H9 (cell line): ENCODE measurements at regions not wholly inside any gene's neighbourhood (a gene's known extent, or its start where the extent isn't known, plus 50 kb on each side); places are given as distances from the start of the nearest gene placed in this dataset.

Experiments
- DNase-seq: peaks from one replicate; pipeline ENCODE4 v3.0.0-alpha.2; 2017
- H2AFZ ChIP-seq: one replicate; pipeline ENCODE4 v1.6.1; 2013; ENCODE audit warnings: mild to moderate bottlenecking, low read length, control low read depth, moderate library complexity
- H2AK5ac ChIP-seq: 2 replicates; pipeline ENCODE4 v1.6.1; 2013; ENCODE audit warnings: low read length, control low read depth, mixed read lengths; ENCODE audit not compliant: insufficient read length
- H2BK120ac ChIP-seq: one replicate; pipeline ENCODE4 v1.6.1; 2013; ENCODE audit warnings: low read depth, mild to moderate bottlenecking, low read length, control low read depth, inconsistent platforms; ENCODE audit not compliant: poor library complexity, severe bottlenecking
- H2BK12ac ChIP-seq: 2 replicates; pipeline ENCODE4 v1.6.1; 2013; ENCODE audit warnings: low read length, control low read depth, mixed read lengths, low read depth; ENCODE audit not compliant: insufficient read length
- H2BK15ac ChIP-seq: 2 replicates; pipeline ENCODE4 v1.6.1; 2013; ENCODE audit warnings: low read depth, low read length, control low read depth
- H2BK20ac ChIP-seq: one replicate; pipeline ENCODE4 v1.6.1; 2013; ENCODE audit warnings: low read depth, mild to moderate bottlenecking, low read length, control low read depth, inconsistent platforms; ENCODE audit not compliant: poor library complexity, severe bottlenecking
- H2BK5ac ChIP-seq: 2 replicates; pipeline ENCODE4 v1.6.1; 2013; ENCODE audit warnings: low read length, control low read depth, mixed read lengths; ENCODE audit not compliant: insufficient read length
- H3K14ac ChIP-seq: 2 replicates; pipeline ENCODE4 v1.6.1; 2013; ENCODE audit warnings: low read length, control low read depth; ENCODE audit not compliant: insufficient read depth
- H3K18ac ChIP-seq: 2 replicates; pipeline ENCODE4 v1.6.1; 2013; ENCODE audit warnings: low read depth, mild to moderate bottlenecking, mixed read lengths, low read length, control low read depth; ENCODE audit not compliant: insufficient read length
- H3K23ac ChIP-seq: 2 replicates; pipeline ENCODE4 v1.6.1; 2013; ENCODE audit warnings: low read length, control low read depth, mixed read lengths, low read depth; ENCODE audit not compliant: insufficient read length
- H3K23me2 ChIP-seq: 2 replicates; pipeline ENCODE4 v1.6.1; 2013; ENCODE audit warnings: low read depth, mild to moderate bottlenecking, mixed read lengths, low read length, control low read depth; ENCODE audit not compliant: insufficient read length, poor library complexity, severe bottlenecking
- H3K27ac ChIP-seq: 2 replicates; pipeline ENCODE4 v1.5.1; 2013; ENCODE audit warnings: low read length, control low read depth, mixed read lengths, low read depth; ENCODE audit not compliant: insufficient read length
- H3K27me3 ChIP-seq: 2 replicates; pipeline ENCODE4 v1.6.1; 2013; ENCODE audit warnings: low read length, control low read depth, inconsistent platforms; ENCODE audit not compliant: insufficient read depth
- H3K4ac ChIP-seq: 2 replicates; pipeline ENCODE4 v1.6.1; 2013; ENCODE audit warnings: low read depth, mild to moderate bottlenecking, control low read depth, inconsistent platforms, low read length, moderate library complexity
- H3K4me1 ChIP-seq: 2 replicates; pipeline ENCODE4 v1.6.1; 2013; ENCODE audit warnings: low read length, control low read depth, inconsistent platforms; ENCODE audit not compliant: insufficient read depth
- H3K4me2 ChIP-seq: 2 replicates; pipeline ENCODE4 v1.6.1; 2013; ENCODE audit warnings: low read length, control low read depth, mixed read lengths; ENCODE audit not compliant: insufficient read length, insufficient read depth
- H3K56ac ChIP-seq: 2 replicates; pipeline ENCODE4 v1.6.1; 2013; ENCODE audit warnings: low read depth, mild to moderate bottlenecking, mixed read lengths, low read length, control low read depth; ENCODE audit not compliant: insufficient read length
- H3K79me1 ChIP-seq: 2 replicates; pipeline ENCODE4 v1.6.1; 2013; ENCODE audit warnings: low read depth, mild to moderate bottlenecking, moderate library complexity, low read length, control low read depth, inconsistent platforms; ENCODE audit not compliant: insufficient read depth, poor library complexity, severe bottlenecking
- H3K79me2 ChIP-seq: 2 replicates; pipeline ENCODE4 v1.6.1; 2013; ENCODE audit warnings: low read length, control low read depth, inconsistent platforms; ENCODE audit not compliant: insufficient read depth
- H3K9ac ChIP-seq: 2 replicates; pipeline ENCODE4 v1.6.1; 2013; ENCODE audit warnings: low read length, control low read depth, mixed read lengths; ENCODE audit not compliant: insufficient read length; ENCODE audit errors: extremely low read depth
- H3K9me3 ChIP-seq: one replicate; pipeline ENCODE4 v1.6.1; 2013; ENCODE audit warnings: low read depth, low read length, inconsistent platforms; ENCODE audit not compliant: control insufficient read depth
- H3T11ph ChIP-seq: one replicate; pipeline ENCODE4 v1.6.1; 2013; ENCODE audit warnings: mild to moderate bottlenecking, low read length, control low read depth, inconsistent platforms
- H4K20me1 ChIP-seq: one replicate; pipeline ENCODE4 v1.6.1; 2013; ENCODE audit not compliant: control insufficient read depth, insufficient read length, insufficient read depth
- H4K5ac ChIP-seq: 2 replicates; pipeline ENCODE4 v1.6.1; 2013; ENCODE audit warnings: low read depth, mild to moderate bottlenecking, mixed read lengths, low read length, control low read depth; ENCODE audit not compliant: insufficient read length
- H4K8ac ChIP-seq: replicated peaks from 2 replicates; pipeline ENCODE4 v1.6.1; 2013; ENCODE audit warnings: low read length, control low read depth, mixed read lengths, low read depth; ENCODE audit not compliant: insufficient read length
- H4K91ac ChIP-seq: 2 replicates; pipeline ENCODE4 v1.6.1; 2013; ENCODE audit warnings: low read depth, mild to moderate bottlenecking, moderate library complexity, mixed read lengths, low read length, control low read depth; ENCODE audit not compliant: insufficient read length
- H3K27ac Mint-ChIP-seq, 3 experiments: 2 replicates in 2 of 3; 3 replicates in 1 of 3; pipeline ENCODE4 v1.8.0; 2020 to 2021; ENCODE audit warnings: mixed read lengths in 3 of 3, mild to moderate bottlenecking in 1 of 3, moderate library complexity in 1 of 3
- H3K27me3 Mint-ChIP-seq: 2 replicates; pipeline ENCODE4 v1.8.0; 2021; ENCODE audit warnings: low read depth, mild to moderate bottlenecking, moderate library complexity, mixed read lengths
- H3K36me3 Mint-ChIP-seq, 3 experiments: 2 replicates in 2 of 3; 3 replicates in 1 of 3; pipeline ENCODE4 v1.8.0; 2020 to 2021; ENCODE audit warnings: low read depth in 3 of 3, mixed read lengths in 3 of 3; ENCODE audit not compliant: insufficient read depth in 1 of 3
- H3K4me1 Mint-ChIP-seq, 2 experiments: 2 replicates each; pipeline ENCODE4 v1.8.0; 2020; ENCODE audit warnings: mixed read lengths in 2 of 2
- H3K4me3 Mint-ChIP-seq, 2 experiments: 2 replicates in 1 of 2; 3 replicates in 1 of 2; pipeline ENCODE4 v1.8.0; 2020 to 2021; ENCODE audit warnings: mild to moderate bottlenecking in 2 of 2, mixed read lengths in 2 of 2, moderate library complexity in 1 of 2
- H3K9me3 Mint-ChIP-seq, 2 experiments: 2 replicates in 1 of 2; 3 replicates in 1 of 2; pipeline ENCODE4 v1.8.0; 2020; ENCODE audit warnings: mild to moderate bottlenecking in 2 of 2, mixed read lengths in 2 of 2, moderate library complexity in 1 of 2
- WGBS: extraction: QIAGEN DNeasy Blood & Tissue Kit; methylation state at CpG from one replicate; pipeline ENCODE4 v1.1.7; 2013; ENCODE audit warnings: missing lambda C conversion rate, low lambda C conversion rate, mixed read lengths; ENCODE audit not compliant: insufficient read length; ENCODE audit errors: extremely low coverage; 5-methylcytosine and 5-hydroxymethylcytosine counted together
- TF ChIP-seq, protein P1 (sequence below): fragments of 200-600 bp; sonication (generic); conservative IDR thresholded peaks from 3 replicates; pipeline ENCODE4 v1.8.0; 2021; ENCODE audit warnings: antibody characterized with exemption, mild to moderate bottlenecking

DNA sequence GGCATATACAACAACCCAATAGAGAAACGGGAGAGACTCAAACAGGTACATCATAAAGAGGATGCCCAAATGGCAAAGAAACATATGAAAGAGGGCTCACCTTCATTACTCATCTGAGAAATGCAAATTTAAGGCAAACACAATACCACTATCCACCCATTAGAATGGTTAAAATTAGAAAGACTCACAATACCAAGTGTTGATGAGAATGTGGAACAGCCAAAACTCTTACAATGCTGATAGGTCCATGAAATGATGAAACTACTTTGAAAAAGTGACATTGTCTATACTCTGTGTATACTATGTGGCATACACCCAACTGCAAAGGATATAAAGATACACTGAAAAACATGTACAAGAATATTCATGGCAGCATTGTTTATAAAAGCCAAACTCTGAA lies 96.2 kb upstream of the TSHZ3 start:
- Histone ChIP-seq H3K9me3 (no peaks in the 10 kb centered on the region), H3K79me1 (no peaks in the 10 kb centered on the region), H2BK120ac (no peak overlapping the region), H2BK5ac (no peak overlapping the region), H3K27me3 (no peaks in the 10 kb centered on the region), H2BK20ac (no peak overlapping the region), H3T11ph (no peak overlapping the region), H3K79me2 (no peaks in the 10 kb centered on the region), H3K23ac (no peak overlapping the region), H3K9ac (no peak overlapping the region), H3K4me2 (no peak overlapping the region), H2AFZ (no peak overlapping the region), H2BK15ac (no peak overlapping the region), H3K4me1 (no peaks in the 10 kb centered on the region), H4K91ac (no peak overlapping the region), H3K4ac (no peak overlapping the region), H2AK5ac (no peak overlapping the region), H4K5ac (no peak overlapping the region), H3K56ac (no peak overlapping the region), H4K8ac (no peak overlapping the region), H3K23me2 (no peaks in the 10 kb centered on the region), H2BK12ac (no peak overlapping the region), H3K27ac (no peak overlapping the region), H4K20me1 (no peaks in the 10 kb centered on the region), H3K18ac (no peak overlapping the region), H3K14ac (no peak overlapping the region)
- Mint-ChIP-seq H3K27me3 (no peaks in the 10 kb centered on the region), H3K4me1 (no peaks in the 10 kb centered on the region), H3K4me3 (no peak overlapping the region), H3K36me3 (peaks cover 3 to 7% (median 4%) of the 10 kb centered on the region in 3 experiments), H3K27ac (no peak overlapping the region), H3K9me3 (peaks cover 10 to 11% of the 10 kb centered on the region in 2 experiments; a peak in 3 of 5 replicates)
- DNase-seq: no peak
- no CpG with 5 or more reads among the region's 1 CpG for WGBS
- TF ChIP-seq, protein P1, sequence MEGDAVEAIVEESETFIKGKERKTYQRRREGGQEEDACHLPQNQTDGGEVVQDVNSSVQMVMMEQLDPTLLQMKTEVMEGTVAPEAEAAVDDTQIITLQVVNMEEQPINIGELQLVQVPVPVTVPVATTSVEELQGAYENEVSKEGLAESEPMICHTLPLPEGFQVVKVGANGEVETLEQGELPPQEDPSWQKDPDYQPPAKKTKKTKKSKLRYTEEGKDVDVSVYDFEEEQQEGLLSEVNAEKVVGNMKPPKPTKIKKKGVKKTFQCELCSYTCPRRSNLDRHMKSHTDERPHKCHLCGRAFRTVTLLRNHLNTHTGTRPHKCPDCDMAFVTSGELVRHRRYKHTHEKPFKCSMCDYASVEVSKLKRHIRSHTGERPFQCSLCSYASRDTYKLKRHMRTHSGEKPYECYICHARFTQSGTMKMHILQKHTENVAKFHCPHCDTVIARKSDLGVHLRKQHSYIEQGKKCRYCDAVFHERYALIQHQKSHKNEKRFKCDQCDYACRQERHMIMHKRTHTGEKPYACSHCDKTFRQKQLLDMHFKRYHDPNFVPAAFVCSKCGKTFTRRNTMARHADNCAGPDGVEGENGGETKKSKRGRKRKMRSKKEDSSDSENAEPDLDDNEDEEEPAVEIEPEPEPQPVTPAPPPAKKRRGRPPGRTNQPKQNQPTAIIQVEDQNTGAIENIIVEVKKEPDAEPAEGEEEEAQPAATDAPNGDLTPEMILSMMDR: no peak
